ENCODE measurements at regions not wholly inside any gene's neighbourhood (a gene's known extent, or its start where the extent isn't known, plus 50 kb on each side); places are given as distances from the start of the nearest gene placed in this dataset.

DNA sequence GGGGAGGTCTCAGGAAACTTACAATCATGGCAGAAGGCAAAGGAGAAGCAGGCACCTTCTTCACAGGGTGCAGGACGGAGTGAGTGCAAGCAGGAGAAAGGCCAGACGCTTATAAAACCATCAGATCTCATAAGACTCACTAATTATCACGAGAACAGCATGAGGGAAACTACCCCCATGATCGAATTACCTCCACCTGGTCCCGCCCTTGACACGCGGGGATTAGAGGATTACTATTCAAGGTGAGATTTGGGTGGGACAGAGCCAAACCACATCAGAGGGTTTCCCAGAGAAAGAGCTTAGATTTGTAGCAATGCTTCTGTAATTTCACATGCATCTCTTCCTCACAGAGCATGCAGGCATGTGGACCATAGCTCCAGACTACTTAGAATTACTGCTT lies 615.7 kb upstream of the UBE2E2 start:
- 0% methylated on average over 7 of the region's 7 CpGs for WGBS (ENCODE audit: insufficient coverage, low coverage, missing lambda C conversion rate)
- no peaks in the 10 kb centered on the region for H3K79me2 ChIP-seq (ENCODE audit: control insufficient read depth, insufficient read depth, low read length)

More for the DNA sequence above, 615.7 kb upstream of the UBE2E2 start:
- no peaks in the 10 kb centered on the region for H3K4me1 ChIP-seq (replicated peaks in 1 of 2; ENCODE audit: control insufficient read depth in 2 of 2, insufficient read depth in 2 of 2, low read length in 2 of 2)
- H3K36me3 ChIP-seq (ENCODE audit: control insufficient read depth, insufficient read depth, low read length): no peaks in the 10 kb centered on the region
- no peaks in the 10 kb centered on the region for H4K20me1 ChIP-seq (replicated peaks; ENCODE audit: control insufficient read depth, insufficient read depth, low read length)
- TF ChIP-seq ZBTB8A (IDR thresholded peaks at IDR 0.05; ENCODE audit: partially characterized antibody) (no peak), FOXJ2 (tag; IDR thresholded peaks at IDR 0.05) (no peak), MEF2D (tag; conservative IDR thresholded peaks at IDR 0.05; ENCODE audit: low read depth) (no peak), CXXC5 (CRISPR knock-in tag; IDR thresholded peaks at IDR 0.05) (no peak), OTX1 (CRISPR knock-in tag; IDR thresholded peaks at IDR 0.05) (no peak), ZNF140 (CRISPR knock-in tag; IDR thresholded peaks at IDR 0.05) (no peak), ETS2 (tag; IDR thresholded peaks at IDR 0.05; ENCODE audit: borderline replicate concordance, poor library complexity, severe bottlenecking) (no peak), PTBP1 (IDR thresholded peaks at IDR 0.05; ENCODE audit: low read depth, low read length) (no peak), ZNF311 (CRISPR knock-in tag; IDR thresholded peaks at IDR 0.05) (no peak), NRF1 (conservative IDR thresholded peaks at IDR 0.05 in 1 of 2, IDR thresholded peaks at IDR 0.05 in 1 of 2) (no peak), RBM25 (IDR thresholded peaks at IDR 0.05; ENCODE audit: low read depth, low read length, severe bottlenecking) (no peak), BHLHE40 (IDR thresholded peaks at IDR 0.05; ENCODE audit: low read length) (no peak), DIDO1 (tag; IDR thresholded peaks at IDR 0.05; ENCODE audit: low read depth) (no peak)
- TF ChIP-seq, protein P1, sequence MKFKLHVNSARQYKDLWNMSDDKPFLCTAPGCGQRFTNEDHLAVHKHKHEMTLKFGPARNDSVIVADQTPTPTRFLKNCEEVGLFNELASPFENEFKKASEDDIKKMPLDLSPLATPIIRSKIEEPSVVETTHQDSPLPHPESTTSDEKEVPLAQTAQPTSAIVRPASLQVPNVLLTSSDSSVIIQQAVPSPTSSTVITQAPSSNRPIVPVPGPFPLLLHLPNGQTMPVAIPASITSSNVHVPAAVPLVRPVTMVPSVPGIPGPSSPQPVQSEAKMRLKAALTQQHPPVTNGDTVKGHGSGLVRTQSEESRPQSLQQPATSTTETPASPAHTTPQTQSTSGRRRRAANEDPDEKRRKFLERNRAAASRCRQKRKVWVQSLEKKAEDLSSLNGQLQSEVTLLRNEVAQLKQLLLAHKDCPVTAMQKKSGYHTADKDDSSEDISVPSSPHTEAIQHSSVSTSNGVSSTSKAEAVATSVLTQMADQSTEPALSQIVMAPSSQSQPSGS (CRISPR knock-in tag; IDR thresholded peaks at IDR 0.05): no peak
- TF ChIP-seq, protein P2, sequence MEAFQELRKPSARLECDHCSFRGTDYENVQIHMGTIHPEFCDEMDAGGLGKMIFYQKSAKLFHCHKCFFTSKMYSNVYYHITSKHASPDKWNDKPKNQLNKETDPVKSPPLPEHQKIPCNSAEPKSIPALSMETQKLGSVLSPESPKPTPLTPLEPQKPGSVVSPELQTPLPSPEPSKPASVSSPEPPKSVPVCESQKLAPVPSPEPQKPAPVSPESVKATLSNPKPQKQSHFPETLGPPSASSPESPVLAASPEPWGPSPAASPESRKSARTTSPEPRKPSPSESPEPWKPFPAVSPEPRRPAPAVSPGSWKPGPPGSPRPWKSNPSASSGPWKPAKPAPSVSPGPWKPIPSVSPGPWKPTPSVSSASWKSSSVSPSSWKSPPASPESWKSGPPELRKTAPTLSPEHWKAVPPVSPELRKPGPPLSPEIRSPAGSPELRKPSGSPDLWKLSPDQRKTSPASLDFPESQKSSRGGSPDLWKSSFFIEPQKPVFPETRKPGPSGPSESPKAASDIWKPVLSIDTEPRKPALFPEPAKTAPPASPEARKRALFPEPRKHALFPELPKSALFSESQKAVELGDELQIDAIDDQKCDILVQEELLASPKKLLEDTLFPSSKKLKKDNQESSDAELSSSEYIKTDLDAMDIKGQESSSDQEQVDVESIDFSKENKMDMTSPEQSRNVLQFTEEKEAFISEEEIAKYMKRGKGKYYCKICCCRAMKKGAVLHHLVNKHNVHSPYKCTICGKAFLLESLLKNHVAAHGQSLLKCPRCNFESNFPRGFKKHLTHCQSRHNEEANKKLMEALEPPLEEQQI (IDR thresholded peaks at IDR 0.05): no peak
- H3K27ac ChIP-seq (ENCODE audit: extremely low read depth, low read depth, low read length): no peak overlapping the region
- ATAC-seq (no peak), FAIRE-seq (no peak), DNase-seq (ENCODE audit: extremely low read depth in 1 of 4, low spot score in 3 of 4) (no peak)
- H3K9ac ChIP-seq (ENCODE audit: insufficient read depth in 1 of 2, low read depth in 2 of 2, low read length in 2 of 2): no peak overlapping the region
- H3K9me1 ChIP-seq (ENCODE audit: control insufficient read depth, insufficient read depth, low read length): no peaks in the 10 kb centered on the region
- no peak overlapping the region for H3K4me2 ChIP-seq (ENCODE audit: insufficient read depth, low read length)
- BruUV-seq (replicated peaks): no TSS peak
- in situ Hi-C loops (cut with MboI): no loop called here
- intact Hi-C loops (cut with micrococcal nuclease): no loop called here
- ChIA-PET CTCF (ENCODE audit: low intra/inter-chr PET ratio) (no interaction called here), POLR2A (no interaction called here)
- H3K9me3 ChIP-seq (replicated peaks; ENCODE audit: control insufficient read depth, insufficient read depth, low read depth, low read length): no peaks in the 10 kb centered on the region; the same call in 1 of the 2 replicates
- no peak overlapping the region for H3K4me3 ChIP-seq
- no peaks in the 10 kb centered on the region for H3K27me3 ChIP-seq (ENCODE audit: control insufficient read depth in 2 of 2, insufficient read depth in 2 of 2, low read length in 2 of 2)
- H2AFZ ChIP-seq (ENCODE audit: low read depth, low read length): no peak overlapping the region
